ENCODE measurements at regions not wholly inside any gene's neighbourhood (a gene's known extent, or its start where the extent isn't known, plus 50 kb on each side); places are given as distances from the start of the nearest gene placed in this dataset.
A peak's percentile ranks its signal among the peaks of the same experiment; 100 is the strongest.

GRCh38 chr11:15547685-15548084 lies 433.0 kb downstream of the INSC start:
- no peak for DNase-seq

- DNase-seq: no peak
Measured at GRCh38 chr11:15551901-15552851, 437.5 kb downstream of the INSC start.

GRCh38 chr11:15555161-15555560 lies 440.4 kb downstream of the INSC start:
- DNase-seq: no peak

GRCh38 chr11:15557457-15558230 lies 442.9 kb downstream of the INSC start:
- no peak for DNase-seq

- DNase-seq: no peak
Measured at GRCh38 chr11:15558513-15559181, 443.9 kb downstream of the INSC start.

- no peak for DNase-seq
Measured at GRCh38 chr11:15560689-15561467, 446.2 kb downstream of the INSC start.

- DNase-seq: no peak
Measured at GRCh38 chr11:15562230-15562629, 447.5 kb downstream of the INSC start.

GRCh38 chr11:15563054-15563453 lies 448.3 kb downstream of the INSC start:
- peak; percentile 85 for DNase-seq

- peak; percentile 86 for DNase-seq
Measured at GRCh38 chr11:15565880-15566279, 451.2 kb downstream of the INSC start.

GRCh38 chr11:15568440-15568839 lies 453.7 kb downstream of the INSC start:
- DNase-seq: no peak

GRCh38 chr11:15569305-15570025 lies 454.7 kb downstream of the INSC start:
- DNase-seq: no peak

- DNase-seq: no peak
Measured at GRCh38 chr11:15575409-15575808, 460.7 kb downstream of the INSC start.

- no peak for DNase-seq
Measured at GRCh38 chr11:15576769-15577168, 462.0 kb downstream of the INSC start.

GRCh38 chr11:15577519-15577918 lies 462.8 kb downstream of the INSC start:
- no peak for DNase-seq

GRCh38 chr11:15579287-15580001 lies 464.7 kb downstream of the INSC start:
- DNase-seq: no peak

- no peak for DNase-seq
Measured at GRCh38 chr11:15580056-15580774, 465.5 kb downstream of the INSC start.

- no peak for DNase-seq
Measured at GRCh38 chr11:15580775-15581095, 466.0 kb downstream of the INSC start.

- no peak for DNase-seq
Measured at GRCh38 chr11:15584158-15584557, 469.4 kb downstream of the INSC start.

- no peak for DNase-seq
Measured at GRCh38 chr11:15585602-15586331, 471.0 kb downstream of the INSC start.
